ENCODE measurements at regions not wholly inside any gene's neighbourhood (a gene's known extent, or its start where the extent isn't known, plus 50 kb on each side); places are given as distances from the start of the nearest gene placed in this dataset.

- no peak overlapping the region for H3K27ac ChIP-seq
- 84 to 91% (median 88%) methylated on average over 4 of the region's 4 CpGs for WGBS, 5 donors
- no peak for TF ChIP-seq CTCF (IDR thresholded peaks at IDR 0.05 in 8 of 11, conservative IDR thresholded peaks at IDR 0.05 in 3 of 11)
- no peak for TF ChIP-seq POLR2AphosphoS5 (IDR thresholded peaks at IDR 0.05)
- no peaks in the 10 kb centered on the region for H3K27me3 ChIP-seq (replicated peaks in 1 of 7)
- intact Hi-C loops (cut with DNase I; ENCODE audit: low total_unique reads) = no loop called here
- no peak overlapping the region for H3K4me3 ChIP-seq
- no peaks in the 10 kb centered on the region for H3K4me1 ChIP-seq
- DNase-seq = no peak
- no peaks in the 10 kb centered on the region for H3K36me3 ChIP-seq
- H3K9me3 ChIP-seq = peaks cover 0 to 39% (median 31%) of the 10 kb centered on the region in 8 donors
Measured at GRCh38 chr1:221947731-221948130, 205.8 kb upstream of the DUSP10 start.

- TF ChIP-seq POLR2A (IDR thresholded peaks at IDR 0.05) = no peak
- TF ChIP-seq CTCF (IDR thresholded peaks at IDR 0.05 in 8 of 11, conservative IDR thresholded peaks at IDR 0.05 in 3 of 11) = no peak
- no peak for TF ChIP-seq POLR2AphosphoS5 (IDR thresholded peaks at IDR 0.05)
- H3K36me3 ChIP-seq = no peaks in the 10 kb centered on the region
- intact Hi-C loops (cut with DNase I; ENCODE audit: low total_unique reads) = no loop called here
- H3K4me1 ChIP-seq = no peaks in the 10 kb centered on the region
- H3K27me3 ChIP-seq (replicated peaks in 1 of 7) = no peaks in the 10 kb centered on the region
- H3K9me3 ChIP-seq = peaks cover 0 to 41% (median 31%) of the 10 kb centered on the region in 8 donors
- no peak overlapping the region for H3K4me3 ChIP-seq
- no peak overlapping the region for H3K27ac ChIP-seq
- DNase-seq = no peak
- 92 to 97% (median 95%) methylated on average over 6 of the region's 6 CpGs for WGBS, 5 donors
Measured at GRCh38 chr1:221946768-221947167, 204.9 kb upstream of the DUSP10 start.

GRCh38 chr1:221945669-221946068 is 203.8 kb upstream of the DUSP10 start:
- 78 to 93% (median 88%) methylated on average over 1 of the region's 1 CpG for WGBS, 5 donors
- intact Hi-C loops (cut with DNase I; ENCODE audit: low total_unique reads) = no loop called here
- H3K27me3 ChIP-seq (replicated peaks in 1 of 7) = no peaks in the 10 kb centered on the region
- no peak overlapping the region for H3K4me3 ChIP-seq
- no peak overlapping the region for H3K27ac ChIP-seq
- peaks cover 0 to 41% (median 31%) of the 10 kb centered on the region in 8 donors for H3K9me3 ChIP-seq
- no peaks in the 10 kb centered on the region for H3K4me1 ChIP-seq
- TF ChIP-seq POLR2AphosphoS5 (IDR thresholded peaks at IDR 0.05) (no peak), CTCF (IDR thresholded peaks at IDR 0.05 in 8 of 11, conservative IDR thresholded peaks at IDR 0.05 in 3 of 11) (no peak), POLR2A (IDR thresholded peaks at IDR 0.05) (no peak)
- no peaks in the 10 kb centered on the region for H3K36me3 ChIP-seq
- DNase-seq = no peak

GRCh38 chr1:221944247-221944870 is 202.5 kb upstream of the DUSP10 start:
- no peak for DNase-seq
- WGBS, 5 donors = 70 to 83% (median 78%) methylated on average over 3 of the region's 3 CpGs
- Histone ChIP-seq H3K9me3 (peaks cover 0 to 41% (median 31%) of the 10 kb centered on the region in 8 donors), H3K4me3 (no peak overlapping the region), H3K4me1 (peaks cover 0 to 6% (median 0%) of the 10 kb centered on the region in 6 donors), H3K27ac (no peak overlapping the region), H3K27me3 (replicated peaks in 1 of 7) (no peaks in the 10 kb centered on the region), H3K36me3 (no peaks in the 10 kb centered on the region)
- TF ChIP-seq CTCF (IDR thresholded peaks at IDR 0.05 in 8 of 11, conservative IDR thresholded peaks at IDR 0.05 in 3 of 11) (no peak), POLR2AphosphoS5 (IDR thresholded peaks at IDR 0.05) (no peak), POLR2A (IDR thresholded peaks at IDR 0.05) (no peak)
- intact Hi-C loops (cut with DNase I; ENCODE audit: low total_unique reads) = no loop called here
